OCI-LY3 (cell line): ENCODE measurements at regions not wholly inside any gene's neighbourhood (a gene's known extent, or its start where the extent isn't known, plus 50 kb on each side); places are given as distances from the start of the nearest gene placed in this dataset.

Experiments used
- H2AFZ ChIP-seq: fragments of 200-600, 300-600 bp; shearing (Covaris generic); 2 replicates; pipeline ENCODE4 v1.6.0; 2014; ENCODE audit warnings: antibody characterized with exemption, low read depth, low read length
- H3K27ac ChIP-seq: fragments of 200-600, 300-600 bp; sonication (generic); 2 replicates; pipeline ENCODE4 v1.5.1; 2014; ENCODE audit warnings: mild to moderate bottlenecking, low read length, moderate library complexity, mixed read lengths
- H3K27me3 ChIP-seq: fragments of 200-600, 300-600 bp; sonication (generic); 2 replicates; pipeline ENCODE4 v1.6.1; 2014; ENCODE audit warnings: low read depth, low read length, mixed read lengths
- H3K36me3 ChIP-seq: fragments of 200-600, 300-600 bp; sonication (generic); replicated peaks from 2 replicates; pipeline ENCODE3; 2014; ENCODE audit warnings: low read depth, low read length, mixed read lengths
- H3K4me1 ChIP-seq: fragments of 300-600, 200-600 bp; sonication (generic); 2 replicates; pipeline ENCODE4 v1.6.1; 2014; ENCODE audit warnings: low read length, mixed read lengths
- H3K4me2 ChIP-seq: fragments of 200-600, 300-600 bp; sonication (generic); 2 replicates; pipeline ENCODE4 v1.6.1; 2014; ENCODE audit warnings: low read length, mixed read lengths
- H3K4me3 ChIP-seq: fragments of 300-600, 200-600 bp; sonication (generic); 2 replicates; pipeline ENCODE4 v1.5.1; 2014; ENCODE audit warnings: antibody characterized with exemption, mild to moderate bottlenecking, low read length, moderate library complexity
- H3K79me2 ChIP-seq: fragments of 300-600, 200-600 bp; shearing (Covaris generic); 2 replicates; pipeline ENCODE4 v1.6.1; 2014; ENCODE audit warnings: mild to moderate bottlenecking, low read length, mixed read lengths
- H3K9ac ChIP-seq: fragments of 300-600, 200-600 bp; shearing (Covaris generic); 2 replicates; pipeline ENCODE4 v1.6.0; 2014; ENCODE audit warnings: mild to moderate bottlenecking, low read length, moderate library complexity
- H3K9me3 ChIP-seq: fragments of 200-600, 300-600 bp; shearing (Covaris generic); 2 replicates; pipeline ENCODE4 v1.6.1; 2014; ENCODE audit warnings: low read length, mixed read lengths; ENCODE audit not compliant: insufficient read depth
- H4K20me1 ChIP-seq: fragments of 200-600, 300-600 bp; sonication (generic); 2 replicates; pipeline ENCODE4 v1.6.1; 2016; ENCODE audit warnings: low read length, mixed read lengths; ENCODE audit not compliant: insufficient read depth
- EZH2phosphoT487 ChIP-seq: fragments of 200-600 bp; shearing (Covaris generic); IDR thresholded peaks from 2 replicates; pipeline ENCODE4 v1.6.1; 2018; ENCODE audit warnings: antibody characterized with exemption, mixed run types, low read depth
- TF ChIP-seq, protein P1 (sequence below): fragments of 200-600, 300-600 bp; sonication (generic); IDR thresholded peaks from 2 replicates; pipeline ENCODE4 v1.5.1; 2014; ENCODE audit warnings: antibody characterized with exemption, low read length, low read depth

DNA sequence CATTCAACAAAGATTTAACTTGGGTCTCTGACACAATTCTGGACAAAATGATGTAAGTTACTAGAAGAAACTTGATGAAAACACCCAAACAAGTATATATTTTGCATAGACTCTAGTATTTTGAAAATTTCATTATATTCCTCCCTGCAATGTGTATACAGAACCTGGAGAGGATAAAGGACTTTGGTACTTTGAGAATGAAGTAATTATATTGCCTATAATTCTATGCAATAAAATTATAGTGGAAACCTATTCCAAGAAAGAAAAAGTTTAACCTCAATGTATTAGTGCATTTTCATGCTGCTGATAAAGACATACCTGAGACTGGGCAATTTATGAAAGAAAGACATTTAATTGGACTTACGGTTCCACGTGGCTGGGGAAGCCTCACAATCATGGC, 1146.1 kb downstream of the KCNT2 start:
- H3K4me1 ChIP-seq = no peaks in the 10 kb centered on the region
- no peak overlapping the region for H3K4me3 ChIP-seq
- no peaks in the 10 kb centered on the region for H3K9me3 ChIP-seq
- no peak overlapping the region for H3K27ac ChIP-seq
- H3K27me3 ChIP-seq = no peaks in the 10 kb centered on the region
- H2AFZ ChIP-seq = no peak overlapping the region
- TF ChIP-seq EZH2phosphoT487 = no peak
- TF ChIP-seq, protein P1, sequence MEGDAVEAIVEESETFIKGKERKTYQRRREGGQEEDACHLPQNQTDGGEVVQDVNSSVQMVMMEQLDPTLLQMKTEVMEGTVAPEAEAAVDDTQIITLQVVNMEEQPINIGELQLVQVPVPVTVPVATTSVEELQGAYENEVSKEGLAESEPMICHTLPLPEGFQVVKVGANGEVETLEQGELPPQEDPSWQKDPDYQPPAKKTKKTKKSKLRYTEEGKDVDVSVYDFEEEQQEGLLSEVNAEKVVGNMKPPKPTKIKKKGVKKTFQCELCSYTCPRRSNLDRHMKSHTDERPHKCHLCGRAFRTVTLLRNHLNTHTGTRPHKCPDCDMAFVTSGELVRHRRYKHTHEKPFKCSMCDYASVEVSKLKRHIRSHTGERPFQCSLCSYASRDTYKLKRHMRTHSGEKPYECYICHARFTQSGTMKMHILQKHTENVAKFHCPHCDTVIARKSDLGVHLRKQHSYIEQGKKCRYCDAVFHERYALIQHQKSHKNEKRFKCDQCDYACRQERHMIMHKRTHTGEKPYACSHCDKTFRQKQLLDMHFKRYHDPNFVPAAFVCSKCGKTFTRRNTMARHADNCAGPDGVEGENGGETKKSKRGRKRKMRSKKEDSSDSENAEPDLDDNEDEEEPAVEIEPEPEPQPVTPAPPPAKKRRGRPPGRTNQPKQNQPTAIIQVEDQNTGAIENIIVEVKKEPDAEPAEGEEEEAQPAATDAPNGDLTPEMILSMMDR = no peak
- H3K9ac ChIP-seq = no peak overlapping the region
- H3K79me2 ChIP-seq = no peaks in the 10 kb centered on the region
- no peaks in the 10 kb centered on the region for H3K36me3 ChIP-seq
- no peak overlapping the region for H3K4me2 ChIP-seq
- no peaks in the 10 kb centered on the region for H4K20me1 ChIP-seq

DNA sequence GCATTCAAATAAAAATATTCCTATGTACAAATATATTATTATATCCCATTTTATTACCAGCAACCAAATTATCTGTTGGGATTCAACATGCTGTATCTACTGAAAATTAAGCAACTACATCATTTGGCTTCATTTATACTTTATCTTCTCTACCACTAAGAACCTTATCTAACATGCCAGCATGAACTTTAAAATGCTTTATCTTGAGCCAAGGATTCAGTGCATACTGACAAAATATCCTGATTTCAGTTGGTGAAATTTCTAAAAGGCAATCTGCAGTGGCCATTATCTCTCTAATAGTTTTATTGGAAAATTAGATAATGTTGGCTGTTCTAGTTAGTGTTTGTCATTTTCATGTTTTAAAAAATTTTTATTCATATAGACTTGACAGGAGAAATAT, 1149.9 kb downstream of the KCNT2 start:
- Histone ChIP-seq H3K27ac (no peak overlapping the region), H3K9me3 (no peaks in the 10 kb centered on the region), H2AFZ (no peak overlapping the region), H3K79me2 (no peaks in the 10 kb centered on the region), H4K20me1 (no peaks in the 10 kb centered on the region), H3K4me1 (no peaks in the 10 kb centered on the region), H3K36me3 (no peaks in the 10 kb centered on the region), H3K4me2 (no peak overlapping the region), H3K4me3 (no peak overlapping the region), H3K27me3 (no peaks in the 10 kb centered on the region), H3K9ac (no peak overlapping the region)
- TF ChIP-seq, protein P1 = no peak
- no peak for TF ChIP-seq EZH2phosphoT487

DNA sequence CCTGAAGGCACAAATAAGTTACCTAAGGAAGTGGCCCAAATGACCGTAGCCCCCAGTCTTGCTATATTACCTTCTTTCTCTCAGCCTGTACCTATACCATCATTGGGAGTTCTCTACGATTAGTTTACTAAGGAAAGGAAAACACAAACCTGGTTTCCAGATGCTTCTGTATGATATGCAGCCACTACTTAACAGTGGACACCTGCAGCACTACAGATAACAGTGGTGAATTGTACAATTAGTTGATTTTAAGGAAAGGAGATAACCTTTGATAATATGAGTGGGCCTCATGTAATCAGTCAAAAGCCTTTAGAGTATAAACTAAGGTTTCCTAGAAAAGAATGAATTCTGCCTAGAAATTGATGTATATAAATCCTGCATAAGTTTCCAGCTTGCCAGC, 1157.4 kb downstream of the KCNT2 start:
- Histone ChIP-seq H3K4me3 (no peak overlapping the region), H3K27ac (no peak overlapping the region), H4K20me1 (no peaks in the 10 kb centered on the region), H3K9me3 (no peaks in the 10 kb centered on the region), H3K79me2 (no peaks in the 10 kb centered on the region), H3K4me1 (no peaks in the 10 kb centered on the region), H3K36me3 (no peaks in the 10 kb centered on the region), H2AFZ (no peak overlapping the region), H3K9ac (no peak overlapping the region), H3K27me3 (no peaks in the 10 kb centered on the region), H3K4me2 (no peak overlapping the region)
- TF ChIP-seq, protein P1 = no peak
- TF ChIP-seq EZH2phosphoT487 = no peak

DNA sequence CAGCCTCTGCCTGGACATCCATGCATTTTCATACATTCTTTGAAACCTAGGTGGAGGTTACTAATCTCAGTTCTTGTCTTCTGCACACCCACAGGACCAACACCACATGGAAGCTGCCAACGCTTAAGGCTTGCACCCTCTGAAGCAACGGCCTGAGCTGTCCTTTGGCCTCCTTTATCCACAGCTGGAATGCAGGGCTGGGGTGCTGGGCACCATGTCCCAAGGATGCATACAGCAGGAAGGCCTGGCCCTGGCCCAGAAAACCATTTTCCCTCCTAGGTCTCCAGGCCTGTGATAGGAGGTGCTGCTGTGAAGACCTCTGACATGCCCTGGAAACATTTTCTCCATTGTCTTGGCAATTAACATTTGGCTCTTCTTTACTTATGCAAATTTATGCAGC, 1168.6 kb downstream of the KCNT2 start:
- Histone ChIP-seq H3K4me2 (no peak overlapping the region), H4K20me1 (no peaks in the 10 kb centered on the region), H2AFZ (no peak overlapping the region), H3K9ac (no peak overlapping the region), H3K4me1 (no peaks in the 10 kb centered on the region), H3K36me3 (no peaks in the 10 kb centered on the region), H3K27ac (no peak overlapping the region), H3K79me2 (no peaks in the 10 kb centered on the region), H3K27me3 (no peaks in the 10 kb centered on the region), H3K9me3 (no peaks in the 10 kb centered on the region), H3K4me3 (no peak overlapping the region)
- TF ChIP-seq EZH2phosphoT487 = no peak
- TF ChIP-seq, protein P1 = no peak
